Vagina (tissue), 2 donors: ENCODE measurements at regions not wholly inside any gene's neighbourhood (a gene's known extent, or its start where the extent isn't known, plus 50 kb on each side); places are given as distances from the start of the nearest gene placed in this dataset.
"Not testable (repeated sequence)": the region's sequence is repeated elsewhere in the genome, so short reads cannot be mapped to it uniquely, and the experiment has no call there.

Experiments
- DNase-seq, 2 donors: peaks; one replicate each; pipeline ENCODE4 v3.0.0-alpha.2; 2017; ENCODE audit errors: extremely low spot score in 2 of 2
- H3K27ac ChIP-seq: fragments of 200-600 bp; sonication (generic); one replicate; pipeline ENCODE4 v1.5.1; 2019
- H3K27me3 ChIP-seq: fragments of 200-600 bp; sonication (generic); one replicate; pipeline ENCODE4 v1.5.1; 2019
- H3K36me3 ChIP-seq, 2 donors: fragments of 200-600 bp; sonication (generic); one replicate each; pipeline ENCODE4 v1.5.1; 2017 to 2019
- H3K4me1 ChIP-seq: fragments of 200-600 bp; sonication (generic); one replicate; pipeline ENCODE4 v1.5.1; 2019
- H3K4me3 ChIP-seq, 2 donors: fragments of 200-600 bp; sonication (generic); 1 replicate in 1 of 2; 2 replicates in 1 of 2; pipeline ENCODE4 v1.5.1; 2016 to 2019
- H3K9me3 ChIP-seq: fragments of 200-600 bp; sonication (generic); one replicate; pipeline ENCODE4 v1.5.1; 2019
- CTCF ChIP-seq, 3 experiments: fragments of 450-650 bp in 2 of 3; fragments of 200-600 bp in 1 of 3; sonication (generic) in 1 of 3; IDR thresholded peaks; one replicate each; pipeline ENCODE4 v1.5.1; 2017 to 2019; ENCODE audit warnings: antibody characterized with exemption in 3 of 3, mild to moderate bottlenecking in 2 of 3, moderate library complexity in 2 of 3
- POLR2A ChIP-seq, 2 donors: fragments of 450-650 bp; IDR thresholded peaks; one replicate each; pipeline ENCODE4 v1.6.1; 2017; ENCODE audit warnings: antibody characterized with exemption in 2 of 2, mild to moderate bottlenecking in 2 of 2, moderate library complexity in 2 of 2
- POLR2AphosphoS5 ChIP-seq, 2 donors: sonication (generic); formaldehyde crosslinking; IDR thresholded peaks; one replicate each; pipeline ENCODE4 v1.9.0; 2017; ENCODE audit warnings: antibody characterized with exemption in 2 of 2, mild to moderate bottlenecking in 2 of 2, low read depth in 1 of 2; ENCODE audit not compliant: insufficient read depth in 1 of 2
- intact Hi-C: fragments of 100-400 bp; cut with DNase I; formaldehyde crosslinking; loops from one replicate; pipeline ENCODE4 v1.15.1; 2023

GRCh38 chr1:90351019-90351418 lies 356.1 kb downstream of the ZNF326 start:
- TF ChIP-seq POLR2A (IDR thresholded peaks at IDR 0.05), result no peak
- TF ChIP-seq CTCF (IDR thresholded peaks at IDR 0.05), result no peak
- no peak for TF ChIP-seq POLR2AphosphoS5 (IDR thresholded peaks at IDR 0.05; ENCODE audit: insufficient read depth in 1 of 2, low read depth in 1 of 2)
- intact Hi-C loops, result no loop called here
- no peaks in the 10 kb centered on the region for H3K4me1 ChIP-seq
- H3K4me3 ChIP-seq, result no peak overlapping the region
- H3K27me3 ChIP-seq, result no peaks in the 10 kb centered on the region
- H3K9me3 ChIP-seq, result no peaks in the 10 kb centered on the region
- DNase-seq, result peak in 1 of 2 donors; percentile 58
- H3K36me3 ChIP-seq, result no peaks in the 10 kb centered on the region
- H3K27ac ChIP-seq, result no peak overlapping the region

- TF ChIP-seq POLR2AphosphoS5 (IDR thresholded peaks at IDR 0.05; ENCODE audit: insufficient read depth in 1 of 2, low read depth in 1 of 2), result no peak
- no peak for TF ChIP-seq POLR2A (IDR thresholded peaks at IDR 0.05)
- no peak for TF ChIP-seq CTCF (IDR thresholded peaks at IDR 0.05)
- intact Hi-C loops, result no loop called here
- no peaks in the 10 kb centered on the region for H3K36me3 ChIP-seq
- H3K27ac ChIP-seq, result no peak overlapping the region
- no peak overlapping the region for H3K4me3 ChIP-seq
- H3K4me1 ChIP-seq, result no peaks in the 10 kb centered on the region
- H3K9me3 ChIP-seq, result no peaks in the 10 kb centered on the region
- H3K27me3 ChIP-seq, result no peaks in the 10 kb centered on the region
- DNase-seq, result no peak
Observed at GRCh38 chr1:90349510-90349909, 354.6 kb downstream of the ZNF326 start.

- TF ChIP-seq POLR2A (IDR thresholded peaks at IDR 0.05) (no peak), POLR2AphosphoS5 (IDR thresholded peaks at IDR 0.05; ENCODE audit: insufficient read depth in 1 of 2, low read depth in 1 of 2) (no peak), CTCF (IDR thresholded peaks at IDR 0.05) (no peak)
- Histone ChIP-seq H3K4me3 (no peak overlapping the region), H3K36me3 (no peaks in the 10 kb centered on the region), H3K27ac (no peak overlapping the region), H3K9me3 (no peaks in the 10 kb centered on the region), H3K4me1 (no peaks in the 10 kb centered on the region), H3K27me3 (no peaks in the 10 kb centered on the region)
- DNase-seq, result no peak
- intact Hi-C loops, result no loop called here
Observed at GRCh38 chr1:90348934-90349333, 354.0 kb downstream of the ZNF326 start.

- H3K27ac ChIP-seq, H3K36me3 ChIP-seq, DNase-seq, intact Hi-C loops, H3K4me1 ChIP-seq, H3K27me3 ChIP-seq, H3K9me3 ChIP-seq, H3K4me3 ChIP-seq: not testable (repeated sequence)
Observed at GRCh38 chr1:90348459-90348858, 353.5 kb downstream of the ZNF326 start.

GRCh38 chr1:90347366-90347765 lies 352.5 kb downstream of the ZNF326 start:
- intact Hi-C loops, result no loop called here
- TF ChIP-seq POLR2A (IDR thresholded peaks at IDR 0.05) (no peak), CTCF (IDR thresholded peaks at IDR 0.05) (no peak), POLR2AphosphoS5 (IDR thresholded peaks at IDR 0.05; ENCODE audit: insufficient read depth in 1 of 2, low read depth in 1 of 2) (no peak)
- no peak for DNase-seq
- Histone ChIP-seq H3K27ac (no peak overlapping the region), H3K4me3 (no peak overlapping the region), H3K4me1 (no peaks in the 10 kb centered on the region), H3K36me3 (no peaks in the 10 kb centered on the region), H3K9me3 (no peaks in the 10 kb centered on the region), H3K27me3 (no peaks in the 10 kb centered on the region)

GRCh38 chr1:90346757-90347156 lies 351.8 kb downstream of the ZNF326 start:
- no peaks in the 10 kb centered on the region for H3K36me3 ChIP-seq
- intact Hi-C loops, result no loop called here
- no peaks in the 10 kb centered on the region for H3K4me1 ChIP-seq
- no peaks in the 10 kb centered on the region for H3K27me3 ChIP-seq
- TF ChIP-seq CTCF (IDR thresholded peaks at IDR 0.05), result no peak
- no peak for TF ChIP-seq POLR2AphosphoS5 (IDR thresholded peaks at IDR 0.05; ENCODE audit: insufficient read depth in 1 of 2, low read depth in 1 of 2)
- TF ChIP-seq POLR2A (IDR thresholded peaks at IDR 0.05), result no peak
- no peak overlapping the region for H3K27ac ChIP-seq
- H3K4me3 ChIP-seq, result no peak overlapping the region
- no peak for DNase-seq
- H3K9me3 ChIP-seq, result no peaks in the 10 kb centered on the region
